NCI-H526 treated with DMSO at 0.1 percent for 48 hours (cell line): ENCODE measurements at regions not wholly inside any gene's neighbourhood (a gene's known extent, or its start where the extent isn't known, plus 50 kb on each side); places are given as distances from the start of the nearest gene placed in this dataset.
A peak's percentile ranks its signal among the peaks of the same experiment; 100 is the strongest.
"Not testable (repeated sequence)": the region's sequence is repeated elsewhere in the genome, so short reads cannot be mapped to it uniquely, and the experiment has no call there.

Experiments used
- DNase-seq: peaks from one replicate; lab custom pipeline; 2025; lab: John Stamatoyannopoulos, UW

DNA sequence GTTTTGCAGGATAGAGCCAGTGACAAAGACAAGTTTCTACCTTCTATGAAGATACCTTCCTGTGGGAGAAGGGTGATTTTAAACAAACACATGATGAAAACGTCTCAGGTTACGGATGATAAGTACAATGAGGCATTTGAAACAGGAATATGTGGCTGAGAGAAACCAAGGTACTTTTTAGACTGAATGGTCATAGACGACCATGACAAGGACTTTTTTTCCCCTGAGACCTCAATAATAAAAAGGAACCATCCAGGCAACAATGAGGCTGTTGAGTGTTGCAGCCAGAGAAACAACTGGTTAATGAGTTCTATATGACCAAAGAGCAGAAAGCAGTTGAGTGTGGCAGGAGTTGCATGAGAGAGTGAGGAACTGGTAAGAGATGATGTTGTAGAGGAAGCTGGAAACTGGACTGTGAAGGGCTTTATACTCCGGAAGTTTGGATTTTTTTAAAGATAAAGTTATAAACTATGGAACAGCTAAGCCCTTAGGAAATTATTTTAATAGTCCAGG lies 306.1 kb upstream of the CYRIA start:
- DNase-seq = no peak

DNA sequence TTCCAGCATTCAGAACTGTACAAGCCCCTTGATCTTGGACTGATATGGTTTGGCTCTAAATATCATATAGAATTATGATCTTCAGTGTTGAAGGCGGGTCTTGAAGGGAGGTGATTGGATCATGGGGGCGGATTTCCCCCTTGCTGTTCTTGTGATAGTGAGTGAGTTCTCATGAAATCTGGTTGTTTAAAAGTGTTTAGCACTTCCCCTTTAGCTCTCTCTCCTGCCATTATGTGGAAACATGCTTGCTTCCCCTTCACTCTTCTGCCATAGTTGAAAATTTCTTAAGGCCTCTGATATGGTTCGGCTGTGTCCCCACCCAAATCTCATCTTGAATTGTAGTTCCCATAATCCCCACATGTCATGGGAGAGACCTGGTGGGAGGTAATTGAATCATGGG lies 305.3 kb upstream of the CYRIA start:
- DNase-seq = not testable (repeated sequence)

DNA sequence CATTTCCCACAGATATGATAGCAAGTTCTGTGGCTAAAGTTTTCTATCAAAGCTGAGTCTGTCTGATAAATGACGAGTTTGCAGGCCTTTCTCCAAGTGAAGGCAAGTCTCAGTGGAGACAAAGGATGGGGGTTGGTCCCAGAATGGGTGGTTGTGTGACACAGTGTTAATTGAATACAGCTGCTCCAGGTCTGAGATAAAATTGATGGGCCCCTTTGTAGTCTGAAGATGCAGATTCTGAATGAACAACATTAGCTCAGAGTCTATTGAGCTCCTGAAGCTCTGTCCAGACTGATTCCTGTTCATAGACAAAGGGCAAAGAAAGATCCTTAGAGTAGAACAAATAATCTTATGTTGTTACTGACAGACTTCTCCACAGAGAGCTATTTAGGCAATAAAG lies 296.9 kb upstream of the CYRIA start:
- no peak for DNase-seq

DNA sequence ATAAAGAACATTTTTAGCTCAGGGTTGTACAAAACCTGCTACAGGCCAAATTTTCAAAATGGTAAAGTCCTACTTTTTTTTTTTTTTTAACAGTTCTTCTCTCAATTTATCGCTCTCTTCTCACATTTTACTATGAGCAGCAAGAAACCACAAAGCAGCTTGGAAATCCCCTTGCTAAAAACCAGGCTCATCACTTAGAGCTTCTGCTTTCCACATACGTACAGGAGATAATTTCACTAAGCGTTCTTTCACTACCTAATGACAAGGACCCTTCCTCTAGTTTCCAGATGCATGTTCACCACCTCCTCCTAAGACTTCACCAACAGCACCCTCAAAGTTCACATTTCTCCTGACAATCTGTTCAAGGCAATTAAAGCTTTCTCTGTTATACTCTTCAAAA lies 294.9 kb upstream of the CYRIA start:
- DNase-seq = no peak

DNA sequence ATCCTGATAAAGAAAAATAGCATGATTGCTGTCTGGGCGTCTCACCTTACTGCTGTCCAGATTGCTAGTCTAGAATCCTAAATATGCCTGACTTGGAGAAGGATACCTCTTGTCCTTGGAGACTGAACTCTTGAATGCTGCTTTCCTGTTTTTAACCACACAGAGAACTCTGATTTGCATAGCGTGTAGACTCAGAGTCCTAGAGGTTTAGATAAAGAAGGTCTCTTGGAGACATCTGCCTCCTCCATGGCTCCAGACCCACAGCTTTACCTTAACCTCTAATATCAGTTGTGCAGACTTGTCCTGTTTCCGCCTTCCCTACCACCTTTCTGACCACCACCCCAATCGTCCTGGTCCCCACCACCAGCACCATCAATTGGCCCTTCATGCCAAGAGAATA lies 292.6 kb upstream of the CYRIA start:
- DNase-seq = no peak

DNA sequence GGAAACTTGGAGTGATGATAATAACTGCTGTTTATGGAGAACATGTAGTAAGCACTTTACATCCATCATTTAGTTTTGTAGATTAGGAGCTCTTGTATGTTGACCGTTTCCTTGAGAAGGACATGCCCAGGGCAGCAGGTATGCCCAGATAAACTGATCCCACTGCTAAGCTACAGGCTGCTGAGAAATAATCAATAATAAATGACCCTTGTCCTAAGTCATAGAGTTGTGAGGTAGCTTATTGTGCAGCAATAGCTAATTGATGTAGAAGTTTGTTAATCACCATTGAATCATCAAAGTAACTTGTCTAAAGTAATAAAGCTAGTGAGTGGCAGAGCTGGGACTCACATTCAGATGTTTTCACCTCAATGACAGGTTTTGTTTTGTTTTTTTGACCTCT lies 287.2 kb upstream of the CYRIA start:
- no peak for DNase-seq

DNA sequence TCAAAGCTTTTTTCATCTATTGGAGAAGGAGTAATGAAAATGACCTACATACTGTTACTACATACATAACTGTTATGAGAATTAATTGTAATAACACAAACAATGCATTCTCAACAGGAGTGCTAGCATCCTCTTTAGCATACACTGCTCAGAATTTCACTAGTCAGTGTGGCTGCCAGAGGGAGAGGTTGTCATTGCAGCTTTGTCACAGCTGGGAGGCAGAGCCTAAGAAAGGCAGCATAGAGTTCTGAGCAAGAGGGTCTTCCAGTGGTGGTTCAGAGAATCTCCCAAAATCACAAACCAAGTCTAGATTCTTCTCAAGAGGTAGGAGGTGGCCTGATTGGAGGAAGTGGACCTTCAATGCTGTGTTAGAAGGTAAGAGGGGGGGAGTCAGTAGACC lies 286.7 kb upstream of the CYRIA start:
- DNase-seq = no peak

DNA sequence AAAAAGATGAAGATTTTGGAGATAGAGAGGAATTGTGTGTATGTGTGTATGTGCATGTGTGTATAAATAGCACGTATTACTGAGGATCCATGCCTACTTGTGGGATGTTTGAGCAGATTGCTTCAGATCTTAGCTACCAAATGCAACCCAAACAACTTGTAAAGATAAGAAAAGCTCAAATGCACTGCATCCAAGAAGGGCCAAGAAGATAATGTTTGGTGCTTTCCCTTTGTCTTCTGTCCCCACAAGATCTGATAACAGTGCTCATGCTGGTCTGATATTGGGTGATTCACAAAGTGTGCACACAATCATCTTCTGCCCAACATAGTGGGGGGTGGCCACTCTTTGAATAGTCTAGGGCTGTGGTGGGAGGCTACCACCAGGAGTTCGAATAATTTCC lies 284.8 kb upstream of the CYRIA start:
- DNase-seq = no peak

DNA sequence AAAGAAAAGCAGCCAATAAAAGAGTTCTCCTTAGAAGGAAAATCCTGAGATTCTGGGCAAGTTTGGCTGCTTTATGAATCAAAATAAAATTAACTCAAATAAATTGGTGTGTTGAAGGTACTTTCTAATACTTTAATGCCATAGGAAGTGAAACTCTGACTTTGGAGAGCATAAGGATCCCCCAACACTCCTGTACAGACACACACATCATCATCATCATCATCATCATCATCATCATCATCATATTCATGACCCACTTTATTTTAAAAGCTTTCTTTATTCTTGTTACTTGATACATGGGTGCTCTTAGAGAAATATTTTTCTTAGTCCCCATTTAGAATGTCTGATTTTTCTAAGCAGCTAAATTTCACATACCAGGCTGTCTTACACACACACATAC lies 283.1 kb upstream of the CYRIA start:
- DNase-seq = no peak

DNA sequence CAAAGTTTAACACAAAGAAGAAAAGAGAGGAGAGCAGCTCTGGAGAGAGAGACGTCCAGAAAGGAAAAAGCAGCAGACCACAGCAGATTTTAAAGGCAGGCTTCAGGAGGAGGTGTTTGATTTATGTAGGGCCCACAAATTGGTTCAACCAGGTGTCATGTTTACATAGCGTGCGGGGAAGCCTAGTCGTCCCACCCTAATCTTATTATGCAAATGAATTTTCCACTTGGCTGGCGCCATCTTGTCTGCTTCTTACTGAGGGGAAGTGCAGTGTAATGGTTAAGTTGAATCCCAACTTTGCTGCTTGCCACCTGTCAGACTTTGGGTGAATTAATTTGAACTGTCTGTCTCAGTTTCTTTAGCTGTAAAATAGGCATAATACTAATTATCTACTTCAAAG lies 282.4 kb upstream of the CYRIA start:
- DNase-seq = peak; percentile 72

DNA sequence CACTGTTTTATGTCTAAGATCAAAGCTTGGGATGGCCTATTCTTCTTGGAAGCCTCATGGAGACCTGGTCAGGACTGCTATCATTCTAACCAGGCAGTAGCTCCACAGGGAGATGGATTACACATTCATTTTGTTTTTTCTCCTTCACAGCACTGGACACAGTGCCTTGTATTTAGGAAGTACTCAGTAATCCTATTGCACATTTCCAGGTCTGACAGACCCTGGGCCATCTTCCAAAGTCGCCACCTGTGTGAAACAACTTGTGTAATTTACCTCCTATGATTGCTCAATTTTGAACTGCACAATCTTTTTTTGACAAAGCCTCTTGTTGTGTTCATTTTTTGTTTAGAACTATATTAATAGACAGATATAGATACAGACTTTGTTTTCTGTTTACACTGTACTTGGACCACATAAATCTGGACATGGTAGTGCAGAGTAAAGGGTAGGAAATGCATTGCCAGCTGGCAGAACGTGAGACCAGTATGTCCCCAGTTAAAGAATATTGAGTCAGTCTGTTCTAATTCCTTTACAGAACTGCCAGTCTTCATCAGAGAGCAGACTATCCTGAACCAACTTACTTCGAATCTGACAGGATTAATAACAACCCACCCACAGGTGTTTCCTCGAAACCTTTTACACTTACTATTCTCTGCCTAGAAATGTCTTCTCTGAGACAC lies 277.8 kb upstream of the CYRIA start:
- no peak for DNase-seq

DNA sequence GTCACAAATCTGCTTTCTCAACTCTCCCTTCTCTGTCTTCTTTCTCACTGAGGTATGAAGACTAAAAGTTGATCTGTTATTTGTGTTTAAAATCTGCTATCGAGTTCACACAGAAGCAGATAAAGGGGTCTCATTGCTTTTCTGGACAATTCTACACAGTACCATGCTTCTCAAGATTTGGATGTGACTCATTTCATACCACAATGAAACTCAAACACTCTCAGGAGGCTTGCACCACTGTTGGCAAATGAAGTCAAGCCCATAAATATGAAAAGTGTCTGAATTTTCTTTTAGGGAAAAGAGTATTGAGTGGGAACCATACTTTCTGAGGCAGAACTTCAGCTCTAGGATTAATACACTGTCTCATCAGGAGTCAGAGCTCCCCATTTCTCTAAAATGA lies 274.6 kb upstream of the CYRIA start:
- DNase-seq = no peak

DNA sequence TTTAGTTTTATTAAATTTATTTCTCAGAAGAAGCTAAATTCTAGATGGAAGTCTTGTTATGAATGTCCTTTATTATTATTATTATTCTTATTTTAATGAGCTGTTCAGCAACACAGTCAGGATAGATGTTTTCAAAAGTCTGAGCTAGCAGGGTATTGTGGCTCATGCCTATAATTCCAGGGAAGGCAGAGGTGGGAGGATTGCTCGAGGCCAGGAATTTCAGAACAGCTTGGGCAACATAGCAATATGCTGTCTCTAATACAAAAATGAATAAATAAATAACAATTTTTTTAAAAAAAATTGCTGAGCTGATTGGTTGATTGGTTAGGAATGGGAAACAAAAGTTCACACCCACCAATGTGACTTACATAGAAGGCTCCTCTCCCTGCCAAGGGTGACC lies 274.1 kb upstream of the CYRIA start:
- no peak for DNase-seq

DNA sequence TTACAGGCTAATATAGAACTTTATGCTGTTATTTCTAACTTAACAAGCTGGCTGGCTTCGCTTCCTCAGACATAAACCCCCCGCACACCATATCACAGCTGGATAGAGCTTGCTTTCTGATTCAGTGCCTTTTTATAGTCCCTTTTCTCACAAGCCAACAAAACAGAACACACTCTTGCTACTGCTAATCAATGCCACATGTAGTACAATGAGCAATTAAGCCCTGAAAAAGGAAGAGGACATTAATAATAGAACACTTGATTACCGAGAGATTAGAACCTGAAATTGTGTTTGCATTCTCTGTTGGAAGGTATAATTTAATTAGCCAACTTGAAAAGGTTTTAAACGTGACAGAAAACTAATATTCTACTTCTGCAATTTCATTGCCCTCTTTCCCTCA lies 267.7 kb upstream of the CYRIA start:
- no peak for DNase-seq

DNA sequence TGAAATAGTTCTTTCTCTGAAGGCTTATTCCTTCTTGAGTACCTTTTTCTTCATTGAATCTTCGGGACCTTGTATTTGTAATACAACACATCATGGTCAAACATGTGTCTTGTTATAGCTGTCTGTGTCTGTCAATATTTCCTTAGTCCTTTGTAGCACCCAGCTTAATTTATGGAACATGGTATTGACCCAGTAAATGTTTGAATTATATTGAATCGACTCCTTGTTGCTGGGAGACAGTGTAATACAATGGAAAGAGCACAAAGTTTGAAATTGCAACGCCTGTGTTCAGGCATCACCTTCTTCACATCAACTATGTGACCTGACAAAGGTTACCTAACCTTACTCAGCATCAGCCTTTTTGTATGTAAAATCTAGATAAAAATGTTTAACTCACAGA lies 267.2 kb upstream of the CYRIA start:
- no peak for DNase-seq

DNA sequence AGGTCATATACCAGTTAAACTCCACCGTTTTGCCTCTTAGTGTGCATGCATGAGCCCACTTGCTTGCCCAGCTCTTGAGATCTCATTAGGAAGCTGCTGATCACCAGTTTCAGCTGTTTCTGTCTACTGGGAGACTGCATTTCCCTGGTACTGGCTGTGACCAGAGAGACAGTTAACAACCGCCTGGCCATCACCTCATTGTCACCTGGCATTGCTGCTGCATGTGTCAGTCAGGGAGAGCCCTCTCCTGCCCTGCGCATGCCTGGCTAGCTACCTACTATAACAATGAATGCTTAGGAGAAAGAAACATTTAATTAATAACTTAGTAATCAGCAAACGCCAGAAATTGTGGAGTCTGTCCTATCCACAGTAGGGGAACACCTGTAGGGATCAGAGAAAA lies 265.8 kb upstream of the CYRIA start:
- no peak for DNase-seq

DNA sequence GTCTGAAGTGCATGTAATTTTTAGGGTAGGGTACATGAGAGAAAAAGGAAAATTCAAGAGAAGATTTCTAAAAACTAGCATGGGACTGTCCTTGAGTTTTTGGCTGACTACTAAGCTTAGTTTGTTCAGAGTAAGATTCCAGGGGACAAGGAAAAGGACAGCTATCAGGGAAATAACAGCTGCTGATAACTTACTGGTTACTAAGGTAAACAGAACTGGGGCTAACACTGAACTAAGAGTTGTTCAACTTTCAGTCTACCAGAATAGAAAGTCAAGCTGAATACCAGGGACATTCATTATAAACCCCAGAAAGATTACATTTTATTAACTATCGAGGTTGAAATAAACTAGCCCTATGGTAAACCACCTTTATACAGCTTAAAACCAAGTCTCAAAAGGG lies 261.8 kb upstream of the CYRIA start:
- no peak for DNase-seq

DNA sequence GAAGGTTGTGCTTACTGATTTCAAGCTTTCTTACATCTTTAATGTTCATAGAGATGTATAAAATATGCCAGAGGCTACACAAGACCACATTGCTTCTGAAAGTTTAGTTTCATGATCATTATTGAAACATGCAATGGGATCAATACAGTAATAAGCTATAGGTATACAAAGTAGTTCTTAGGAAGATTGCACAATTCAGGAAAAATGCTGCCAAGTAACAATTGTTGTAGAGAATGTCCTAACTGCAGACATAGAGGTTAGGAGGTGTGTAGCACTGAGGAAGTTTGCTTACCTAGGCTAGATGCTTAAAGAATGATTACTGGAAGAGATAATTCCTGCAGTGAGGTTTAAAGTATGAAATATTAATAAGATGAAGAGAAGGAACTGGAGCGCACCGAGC lies 259.5 kb upstream of the CYRIA start:
- no peak for DNase-seq

DNA sequence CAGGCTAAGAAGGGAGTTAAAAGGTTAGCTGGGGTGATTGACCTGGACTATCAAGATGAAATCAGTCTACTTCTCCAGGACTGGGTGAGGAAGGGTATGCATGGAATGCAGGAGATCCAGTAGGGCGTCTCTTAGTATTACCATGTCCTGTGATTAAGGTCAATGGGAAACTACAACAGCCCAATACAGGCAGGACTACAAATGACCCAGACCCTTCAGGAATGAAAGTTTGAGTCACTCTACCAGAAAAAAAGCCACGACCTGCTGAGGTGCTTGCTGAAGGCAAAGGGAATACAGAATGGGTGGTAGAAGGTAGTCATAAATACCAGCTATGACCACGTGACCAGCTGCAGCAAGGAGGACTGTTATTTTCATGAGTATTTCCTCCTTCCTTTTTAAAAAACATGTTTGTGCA lies 249.7 kb upstream of the CYRIA start:
- not testable (repeated sequence) for DNase-seq

DNA sequence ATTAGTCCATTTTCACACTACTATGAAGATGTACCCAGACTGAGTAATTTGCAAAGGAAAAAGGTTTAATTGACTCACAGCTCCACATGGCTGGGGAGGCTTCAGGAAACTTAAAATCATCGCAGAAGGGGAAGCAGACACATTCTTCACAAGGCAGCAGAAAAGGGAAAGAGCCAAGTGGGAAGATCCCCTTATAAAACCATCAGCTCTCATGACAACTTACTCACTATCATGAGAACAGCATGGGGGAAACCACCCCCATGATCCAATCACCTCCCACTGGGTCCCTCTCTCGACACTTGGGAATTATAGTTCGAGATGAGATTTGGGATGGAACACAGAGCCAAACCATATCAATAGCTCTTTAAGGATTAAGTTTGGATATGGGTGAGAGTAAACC lies 246.1 kb upstream of the CYRIA start:
- no peak for DNase-seq

DNA sequence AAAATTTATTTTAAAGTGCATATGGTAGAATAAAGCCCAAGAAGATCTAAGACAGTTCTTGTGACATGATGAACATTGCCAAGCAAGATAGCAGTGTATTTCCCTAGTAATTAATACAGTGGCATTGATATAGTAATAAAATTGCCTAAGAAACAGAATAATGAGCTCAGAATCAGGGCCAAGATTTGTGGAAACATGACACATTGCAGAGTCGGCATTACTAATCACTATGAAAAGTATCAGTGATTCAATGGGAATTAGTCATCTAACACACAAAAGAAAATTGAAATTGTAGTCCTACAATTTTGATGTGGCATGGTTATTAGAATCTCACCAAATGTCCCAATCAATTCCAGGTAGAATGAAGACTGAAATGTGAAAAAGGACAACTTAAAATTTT lies 243.0 kb upstream of the CYRIA start:
- no peak for DNase-seq

DNA sequence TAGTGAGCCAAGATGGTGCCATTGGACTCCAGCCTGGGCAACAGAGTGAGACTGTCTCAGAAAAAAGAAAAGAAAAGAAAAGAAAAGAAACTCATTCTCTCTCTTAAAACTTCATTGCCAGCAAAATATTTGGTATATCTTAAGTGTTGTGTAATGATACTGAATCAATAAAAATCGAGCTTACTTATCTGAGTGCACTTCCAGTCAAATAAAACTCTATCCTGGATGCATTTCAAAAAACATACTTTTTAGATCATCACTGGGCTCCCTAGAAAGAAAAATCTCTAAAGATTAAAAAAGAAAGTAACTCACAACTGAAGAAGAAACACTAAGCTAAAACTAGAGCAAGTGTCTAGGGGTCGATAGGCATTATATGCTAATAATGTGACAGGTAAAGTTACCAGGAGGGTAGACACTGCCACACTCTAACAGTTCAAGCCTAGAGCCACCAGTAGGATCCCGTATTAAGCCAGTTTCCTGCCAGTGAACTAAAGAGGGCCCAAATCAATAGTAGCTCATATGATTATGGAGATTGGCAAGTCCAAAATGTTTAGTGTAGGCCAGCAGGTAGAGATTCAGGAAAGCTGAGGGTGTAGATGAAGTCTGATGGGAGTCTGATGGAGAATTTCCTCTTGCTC lies 242.1 kb upstream of the CYRIA start:
- no peak for DNase-seq

DNA sequence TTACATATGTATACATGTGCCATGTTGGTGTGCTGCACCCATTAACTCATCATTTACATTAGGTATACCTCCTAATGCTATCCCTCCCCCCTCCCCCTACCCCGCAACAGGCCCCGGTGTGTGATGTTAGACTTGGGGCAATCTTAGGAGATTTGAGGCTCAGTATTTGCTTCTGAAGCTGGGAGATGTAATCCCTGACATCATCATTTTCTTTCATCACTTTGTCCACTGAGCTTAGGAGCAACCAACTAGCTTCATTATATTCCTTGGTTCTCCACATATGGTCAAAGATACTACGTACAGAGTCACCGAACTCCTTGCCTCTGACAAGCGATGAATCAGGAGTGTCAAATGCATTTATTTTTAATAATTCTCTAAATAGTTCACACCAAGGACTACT lies 239.7 kb upstream of the CYRIA start:
- DNase-seq = not testable (repeated sequence)

DNA sequence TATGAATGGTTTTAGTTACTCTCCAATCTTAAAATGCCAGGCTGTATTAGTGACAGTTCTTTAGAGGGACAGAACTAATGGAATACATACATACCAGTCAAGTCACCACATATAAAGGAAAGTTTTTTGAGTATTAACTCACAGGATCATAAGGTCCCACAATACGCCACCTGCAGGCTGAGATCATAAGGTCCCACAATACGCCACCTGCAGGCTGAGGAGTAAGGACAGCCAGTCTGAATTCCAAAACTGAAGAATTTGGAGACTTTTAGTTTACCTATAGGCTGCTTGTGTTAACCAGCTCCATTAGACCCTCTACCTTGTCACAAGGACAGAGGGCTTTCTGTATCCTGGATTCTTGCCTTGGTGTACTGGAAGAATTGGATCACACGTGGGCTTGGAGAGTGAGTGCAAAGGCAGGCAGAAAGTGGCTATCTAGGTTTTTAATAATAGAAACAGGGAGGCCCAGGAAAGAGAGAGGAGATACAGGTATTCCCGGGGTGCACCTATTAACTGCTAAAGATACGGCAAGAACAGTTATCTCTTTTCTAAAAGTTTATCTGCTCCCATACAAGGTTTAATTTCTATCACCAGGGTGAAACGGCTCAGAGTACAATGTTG lies 234.9 kb upstream of the CYRIA start:
- DNase-seq = peak; percentile 10
